Hematopoietic multipotent progenitor cell treated with erythropoietin and hydrocortisone succinate and interleukin-3 and kit ligand, for 6 days (in vitro differentiated cells): ENCODE measurements at regions not wholly inside any gene's neighbourhood (a gene's known extent, or its start where the extent isn't known, plus 50 kb on each side); places are given as distances from the start of the nearest gene placed in this dataset.

ENCODE experiments used
- DNase-seq: peaks from one replicate; pipeline ENCODE4 v3.0.0-alpha.2; 2015

- no peak for DNase-seq
Observed at GRCh38 chr1:168419736-168420135, 124.1 kb downstream of the XCL2 start.

- DNase-seq = no peak
Observed at GRCh38 chr1:168416220-168416619, 127.6 kb downstream of the XCL2 start.

GRCh38 chr1:168414914-168415313 lies 128.9 kb downstream of the XCL2 start:
- DNase-seq = no peak

- no peak for DNase-seq
Observed at GRCh38 chr1:168410464-168410863, 129.8 kb downstream of the TBX19 start.

- DNase-seq = peak; percentile 26
Observed at GRCh38 chr1:168408884-168409283, 128.2 kb downstream of the TBX19 start.

GRCh38 chr1:168408539-168408865 lies 127.8 kb downstream of the TBX19 start:
- no peak for DNase-seq

- DNase-seq = no peak
Observed at GRCh38 chr1:168407832-168408538, 127.3 kb downstream of the TBX19 start.

- no peak for DNase-seq
Observed at GRCh38 chr1:168405906-168406549, 125.4 kb downstream of the TBX19 start.

- no peak for DNase-seq
Observed at GRCh38 chr1:168403140-168403539, 122.5 kb downstream of the TBX19 start.

GRCh38 chr1:168402466-168402865 lies 121.8 kb downstream of the TBX19 start:
- DNase-seq = peak; percentile 55

GRCh38 chr1:168401341-168401740 lies 120.7 kb downstream of the TBX19 start:
- no peak for DNase-seq

GRCh38 chr1:168400139-168400538 lies 119.5 kb downstream of the TBX19 start:
- no peak for DNase-seq

GRCh38 chr1:168397806-168398205 lies 117.1 kb downstream of the TBX19 start:
- DNase-seq = no peak

GRCh38 chr1:168396940-168397684 lies 116.4 kb downstream of the TBX19 start:
- DNase-seq = no peak

GRCh38 chr1:168396508-168396907 lies 115.8 kb downstream of the TBX19 start:
- no peak for DNase-seq

- no peak for DNase-seq
Observed at GRCh38 chr1:168394858-168395257, 114.2 kb downstream of the TBX19 start.

GRCh38 chr1:168392958-168393549 lies 112.4 kb downstream of the TBX19 start:
- DNase-seq = peak; percentile 45

GRCh38 chr1:168391851-168392681 lies 111.4 kb downstream of the TBX19 start:
- DNase-seq = no peak

- no peak for DNase-seq
Observed at GRCh38 chr1:168390271-168390670, 109.6 kb downstream of the TBX19 start.

GRCh38 chr1:168387781-168388760 lies 107.4 kb downstream of the TBX19 start:
- no peak for DNase-seq

GRCh38 chr1:168386949-168387586 lies 106.4 kb downstream of the TBX19 start:
- no peak for DNase-seq
